Activated CD4-positive, alpha-beta T cell treated with anti-CD3 and anti-CD28 coated beads, Interleukin-2, amount 10 ng/mL, durations not matched to agents 24 days and 14 days (primary cell): ENCODE measurements at regions not wholly inside any gene's neighbourhood (a gene's known extent, or its start where the extent isn't known, plus 50 kb on each side); places are given as distances from the start of the nearest gene placed in this dataset.

Experiments used
- DNase-seq: peaks from one replicate; pipeline ENCODE4 v3.0.0; 2022
- H3K27ac Mint-ChIP-seq: one replicate; pipeline ENCODE4 v1.8.0; 2022; ENCODE audit warnings: mild to moderate bottlenecking, mixed read lengths
- H3K27me3 Mint-ChIP-seq: one replicate; pipeline ENCODE4 v1.8.0; 2022; ENCODE audit warnings: mixed read lengths
- H3K36me3 Mint-ChIP-seq: one replicate; pipeline ENCODE4 v1.8.0; 2022; ENCODE audit warnings: low read depth, mild to moderate bottlenecking, mixed read lengths
- H3K4me1 Mint-ChIP-seq: one replicate; pipeline ENCODE4 v1.8.0; 2021; ENCODE audit warnings: mixed read lengths
- H3K4me3 Mint-ChIP-seq: one replicate; pipeline ENCODE4 v1.8.0; 2022; ENCODE audit warnings: mild to moderate bottlenecking, moderate library complexity, mixed read lengths
- H3K9me3 Mint-ChIP-seq: one replicate; pipeline ENCODE4 v1.8.0; 2021; ENCODE audit warnings: mixed read lengths
- intact Hi-C: fragments of 100-400 bp; cut with micrococcal nuclease; formaldehyde crosslinking; loops from one replicate; pipeline ENCODE4 v1.15.1; 2023

GRCh38 chr3:162892921-162893793, 1396.5 kb downstream of the OTOL1 start:
- no peak for DNase-seq
- Mint-ChIP-seq H3K27ac (no peak overlapping the region), H3K27me3 (no peaks in the 10 kb centered on the region), H3K36me3 (no peaks in the 10 kb centered on the region), H3K4me1 (no peaks in the 10 kb centered on the region), H3K9me3 (no peaks in the 10 kb centered on the region), H3K4me3 (no peak overlapping the region)
- intact Hi-C loops = no loop called here

GRCh38 chr3:162897291-162897690, 1400.7 kb downstream of the OTOL1 start:
- Mint-ChIP-seq H3K27me3 (no peaks in the 10 kb centered on the region), H3K36me3 (no peaks in the 10 kb centered on the region), H3K9me3 (no peaks in the 10 kb centered on the region), H3K4me1 (no peaks in the 10 kb centered on the region), H3K4me3 (no peak overlapping the region), H3K27ac (no peak overlapping the region)
- intact Hi-C loops = no loop called here
- DNase-seq = no peak

GRCh38 chr3:162932503-162932902, 1435.9 kb downstream of the OTOL1 start:
- no peaks in the 10 kb centered on the region for H3K27me3 Mint-ChIP-seq
- intact Hi-C loops = no loop called here
- H3K9me3 Mint-ChIP-seq = no peaks in the 10 kb centered on the region
- no peaks in the 10 kb centered on the region for H3K36me3 Mint-ChIP-seq
- DNase-seq = no peak
- H3K27ac Mint-ChIP-seq = no peak overlapping the region
- no peak overlapping the region for H3K4me3 Mint-ChIP-seq
- H3K4me1 Mint-ChIP-seq = no peaks in the 10 kb centered on the region

- Mint-ChIP-seq H3K36me3 (no peaks in the 10 kb centered on the region), H3K27me3 (no peaks in the 10 kb centered on the region), H3K27ac (no peak overlapping the region), H3K4me3 (no peak overlapping the region), H3K9me3 (no peaks in the 10 kb centered on the region), H3K4me1 (no peaks in the 10 kb centered on the region)
- DNase-seq = no peak
- intact Hi-C loops = no loop called here
These were observed 1437.0 kb downstream of the OTOL1 start for GRCh38 chr3:162933656-162934055.

GRCh38 chr3:162936706-162937105, 1440.1 kb downstream of the OTOL1 start:
- H3K4me3 Mint-ChIP-seq = no peak overlapping the region
- intact Hi-C loops = no loop called here
- H3K27me3 Mint-ChIP-seq = no peaks in the 10 kb centered on the region
- DNase-seq = no peak
- H3K36me3 Mint-ChIP-seq = no peaks in the 10 kb centered on the region
- H3K27ac Mint-ChIP-seq = no peak overlapping the region
- no peaks in the 10 kb centered on the region for H3K4me1 Mint-ChIP-seq
- H3K9me3 Mint-ChIP-seq = peaks cover 3% of the 10 kb centered on the region

- H3K36me3 Mint-ChIP-seq = no peaks in the 10 kb centered on the region
- no peak overlapping the region for H3K4me3 Mint-ChIP-seq
- intact Hi-C loops = no loop called here
- no peak for DNase-seq
- H3K27ac Mint-ChIP-seq = no peak overlapping the region
- peaks cover 3% of the 10 kb centered on the region for H3K9me3 Mint-ChIP-seq
- no peaks in the 10 kb centered on the region for H3K27me3 Mint-ChIP-seq
- H3K4me1 Mint-ChIP-seq = no peaks in the 10 kb centered on the region
These were observed 1441.5 kb downstream of the OTOL1 start for GRCh38 chr3:162938083-162938482.

GRCh38 chr3:162945626-162946025, 1449.0 kb downstream of the OTOL1 start:
- H3K4me1 Mint-ChIP-seq = no peaks in the 10 kb centered on the region
- no peak for DNase-seq
- intact Hi-C loops = no loop called here
- H3K9me3 Mint-ChIP-seq = peaks cover 6% of the 10 kb centered on the region
- no peaks in the 10 kb centered on the region for H3K36me3 Mint-ChIP-seq
- no peak overlapping the region for H3K27ac Mint-ChIP-seq
- H3K27me3 Mint-ChIP-seq = no peaks in the 10 kb centered on the region
- H3K4me3 Mint-ChIP-seq = no peak overlapping the region

- DNase-seq = no peak
- H3K27ac Mint-ChIP-seq = no peak overlapping the region
- no peaks in the 10 kb centered on the region for H3K27me3 Mint-ChIP-seq
- intact Hi-C loops = no loop called here
- no peak overlapping the region for H3K4me3 Mint-ChIP-seq
- no peaks in the 10 kb centered on the region for H3K9me3 Mint-ChIP-seq
- H3K4me1 Mint-ChIP-seq = no peaks in the 10 kb centered on the region
- H3K36me3 Mint-ChIP-seq = no peaks in the 10 kb centered on the region
These were observed 1460.1 kb downstream of the OTOL1 start for GRCh38 chr3:162956711-162957110.

GRCh38 chr3:162960269-162960668, 1463.7 kb downstream of the OTOL1 start:
- Mint-ChIP-seq H3K27me3 (no peaks in the 10 kb centered on the region), H3K4me1 (no peaks in the 10 kb centered on the region), H3K27ac (no peak overlapping the region), H3K36me3 (no peaks in the 10 kb centered on the region), H3K4me3 (no peak overlapping the region), H3K9me3 (no peaks in the 10 kb centered on the region)
- intact Hi-C loops = no loop called here
- no peak for DNase-seq

- no peak overlapping the region for H3K27ac Mint-ChIP-seq
- H3K9me3 Mint-ChIP-seq = peaks cover 5% of the 10 kb centered on the region
- intact Hi-C loops = no loop called here
- no peaks in the 10 kb centered on the region for H3K36me3 Mint-ChIP-seq
- H3K4me1 Mint-ChIP-seq = no peaks in the 10 kb centered on the region
- H3K4me3 Mint-ChIP-seq = no peak overlapping the region
- no peaks in the 10 kb centered on the region for H3K27me3 Mint-ChIP-seq
- DNase-seq = no peak
These were observed 1473.7 kb downstream of the OTOL1 start for GRCh38 chr3:162970292-162970691.

- intact Hi-C loops = no loop called here
- Mint-ChIP-seq H3K36me3 (no peaks in the 10 kb centered on the region), H3K4me3 (no peak overlapping the region), H3K9me3 (peaks cover 5% of the 10 kb centered on the region), H3K27ac (no peak overlapping the region), H3K27me3 (no peaks in the 10 kb centered on the region), H3K4me1 (no peaks in the 10 kb centered on the region)
- no peak for DNase-seq
These were observed 1475.1 kb downstream of the OTOL1 start for GRCh38 chr3:162971715-162972114.

- Mint-ChIP-seq H3K27me3 (no peaks in the 10 kb centered on the region), H3K9me3 (no peaks in the 10 kb centered on the region), H3K4me3 (no peak overlapping the region), H3K4me1 (no peaks in the 10 kb centered on the region), H3K36me3 (no peaks in the 10 kb centered on the region), H3K27ac (no peak overlapping the region)
- intact Hi-C loops = no loop called here
- DNase-seq = no peak
These were observed 1476.9 kb downstream of the OTOL1 start for GRCh38 chr3:162973428-162973917.

GRCh38 chr3:162978136-162978535, 1481.5 kb downstream of the OTOL1 start:
- no peaks in the 10 kb centered on the region for H3K36me3 Mint-ChIP-seq
- no peak overlapping the region for H3K4me3 Mint-ChIP-seq
- H3K4me1 Mint-ChIP-seq = no peaks in the 10 kb centered on the region
- DNase-seq = no peak
- intact Hi-C loops = no loop called here
- H3K27ac Mint-ChIP-seq = no peak overlapping the region
- no peaks in the 10 kb centered on the region for H3K9me3 Mint-ChIP-seq
- H3K27me3 Mint-ChIP-seq = no peaks in the 10 kb centered on the region

GRCh38 chr3:162984746-162985145, 1488.1 kb downstream of the OTOL1 start:
- H3K4me1 Mint-ChIP-seq = no peaks in the 10 kb centered on the region
- no peak overlapping the region for H3K27ac Mint-ChIP-seq
- H3K27me3 Mint-ChIP-seq = no peaks in the 10 kb centered on the region
- H3K4me3 Mint-ChIP-seq = no peak overlapping the region
- H3K9me3 Mint-ChIP-seq = peaks cover 6% of the 10 kb centered on the region
- no peaks in the 10 kb centered on the region for H3K36me3 Mint-ChIP-seq
- no peak for DNase-seq
- intact Hi-C loops = no loop called here
